ENCODE measurements at regions not wholly inside any gene's neighbourhood (a gene's known extent, or its start where the extent isn't known, plus 50 kb on each side); places are given as distances from the start of the nearest gene placed in this dataset.

DNA sequence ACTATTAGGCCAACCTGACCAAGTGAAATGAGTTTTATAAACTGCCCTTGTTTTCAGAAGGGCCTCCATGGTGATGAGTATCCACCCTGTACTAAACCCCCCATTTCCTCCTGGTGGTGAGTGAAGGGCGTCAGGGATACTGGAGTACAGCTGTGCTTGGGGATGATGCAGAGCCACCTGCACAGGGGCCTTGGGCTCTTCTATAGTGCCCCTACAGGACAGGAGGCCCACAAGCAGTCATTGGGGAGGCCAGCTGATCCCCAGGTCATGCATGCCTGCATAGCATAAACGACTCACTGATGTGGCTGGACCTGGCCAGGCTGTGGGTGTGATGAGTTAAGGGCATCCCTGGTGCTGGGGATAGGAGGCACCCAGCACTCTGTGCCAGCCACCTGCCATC is 114.1 kb upstream of the CELF2 start:
- DNase-seq, result no peak

DNA sequence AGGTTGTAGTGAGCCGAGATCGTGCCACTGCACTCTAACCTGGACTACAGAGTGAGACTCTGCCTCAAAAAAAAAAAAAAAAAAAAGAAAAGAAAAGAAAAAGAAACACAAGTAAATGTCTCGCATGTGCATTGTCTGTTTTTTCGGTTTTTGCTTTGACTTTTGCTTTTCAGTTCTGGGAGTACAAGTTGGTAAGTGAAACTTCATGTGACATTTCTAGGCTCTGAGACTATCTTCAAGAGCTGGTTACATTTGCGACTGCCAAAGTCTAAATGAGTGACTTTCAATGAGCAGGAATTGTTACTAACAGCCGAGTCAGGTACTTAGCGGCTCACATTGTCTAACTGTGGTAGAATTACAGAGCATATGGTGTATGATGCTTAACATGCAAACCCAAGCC is 107.0 kb upstream of the CELF2 start:
- no peak for DNase-seq

DNA sequence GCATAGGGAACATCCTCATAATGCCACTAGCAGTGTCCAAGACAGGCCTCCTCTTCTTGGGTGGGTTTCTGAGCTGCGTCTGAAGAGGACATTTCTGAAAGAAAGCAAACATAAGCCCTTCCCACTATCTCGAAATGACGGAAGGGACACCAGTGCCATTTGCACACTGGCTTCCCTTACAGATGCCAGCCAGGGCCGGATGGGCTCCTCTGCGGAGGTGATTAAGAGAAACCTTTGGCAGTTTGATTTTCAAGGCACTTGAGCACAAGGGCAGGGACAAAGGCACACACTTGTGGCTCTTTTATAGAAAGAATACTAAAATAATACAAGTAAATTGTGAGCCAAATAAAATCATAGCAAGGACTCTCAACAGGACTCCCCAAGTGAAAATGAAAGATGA is 106.6 kb upstream of the CELF2 start:
- DNase-seq, result no peak

DNA sequence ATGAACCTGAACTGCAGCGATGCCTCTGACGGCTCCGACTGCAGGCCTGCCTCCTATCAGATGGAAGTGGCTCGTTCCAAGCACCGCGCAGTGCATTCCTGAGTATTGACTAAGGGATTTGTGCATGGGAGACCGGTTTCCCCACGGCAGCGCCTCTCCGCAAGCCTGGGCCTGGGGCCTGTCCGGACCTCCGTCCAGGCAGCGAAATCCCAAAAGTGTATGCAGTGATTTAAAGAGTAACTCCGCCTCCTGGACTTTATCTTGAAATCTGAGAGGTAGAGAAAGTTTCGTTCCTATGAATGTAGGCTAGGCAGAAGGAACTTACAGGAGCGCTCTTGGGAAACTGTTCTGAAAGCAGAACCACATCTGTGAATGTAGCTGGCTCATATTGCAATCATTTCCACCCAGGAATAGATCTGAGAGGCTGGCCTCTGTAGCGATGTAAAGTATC is 106.2 kb upstream of the CELF2 start:
- DNase-seq, result peak in 25 of 58 donors; percentile 1 to 53 (median 10)

DNA sequence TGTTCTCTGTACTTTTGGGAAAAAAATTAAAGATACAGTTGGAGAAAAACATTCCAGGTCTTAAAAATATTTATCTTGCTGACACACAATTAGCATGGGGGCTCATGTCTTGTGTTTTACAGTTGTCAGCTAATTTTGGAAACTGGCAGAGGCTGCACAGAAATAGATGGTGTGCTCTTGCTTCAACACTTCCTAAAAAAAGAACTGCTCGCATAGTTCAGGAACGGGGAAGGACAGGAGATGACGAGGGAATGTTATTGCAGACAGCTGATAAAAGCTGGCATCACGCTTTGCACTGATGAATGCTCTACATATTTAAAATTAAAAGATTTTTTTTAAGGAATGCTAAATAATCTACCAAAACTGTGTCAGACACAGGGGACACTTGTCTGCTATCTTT is 103.5 kb upstream of the CELF2 start:
- DNase-seq, result peak in 3 of 58 donors; percentile 18 to 32 (median 20)

DNA sequence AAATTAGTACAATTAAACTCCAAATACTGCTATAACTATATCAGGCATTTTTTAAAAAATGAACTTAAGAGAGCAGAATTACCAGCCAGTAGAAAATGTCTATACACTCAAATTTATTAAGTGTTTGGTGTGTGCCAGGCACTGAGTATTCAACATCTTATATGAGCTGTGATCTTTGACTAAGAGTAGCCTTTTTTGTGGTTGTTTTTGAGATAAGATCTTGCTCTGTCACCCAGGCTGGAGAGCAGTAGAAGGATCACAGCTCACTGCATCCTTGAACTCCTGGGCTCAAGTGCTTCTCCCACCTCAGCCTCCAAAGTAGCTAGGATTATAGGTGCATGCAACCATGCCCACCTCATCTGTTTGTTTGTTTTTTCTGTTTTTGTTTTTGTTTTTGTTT is 102.5 kb upstream of the CELF2 start:
- no peak for DNase-seq

DNA sequence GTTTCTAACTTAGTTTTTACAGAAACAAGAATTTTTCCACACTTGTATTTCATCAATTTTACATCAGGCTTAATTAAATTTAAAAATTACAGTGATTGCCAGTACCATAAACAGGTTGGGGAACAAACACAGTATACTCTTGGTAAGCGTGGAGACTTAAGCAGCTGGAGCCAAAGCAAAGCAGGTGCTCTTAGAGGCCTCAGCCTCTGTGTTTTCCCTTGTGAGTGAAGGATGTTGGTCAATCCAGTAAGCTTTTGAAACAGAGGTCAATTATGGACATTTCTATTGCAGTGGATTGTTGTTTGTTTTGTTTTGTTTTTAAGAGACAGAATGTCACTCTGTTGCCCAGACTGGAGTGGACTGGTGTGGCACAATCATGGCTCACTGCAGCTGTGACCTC is 100.6 kb upstream of the CELF2 start:
- no peak for DNase-seq

DNA sequence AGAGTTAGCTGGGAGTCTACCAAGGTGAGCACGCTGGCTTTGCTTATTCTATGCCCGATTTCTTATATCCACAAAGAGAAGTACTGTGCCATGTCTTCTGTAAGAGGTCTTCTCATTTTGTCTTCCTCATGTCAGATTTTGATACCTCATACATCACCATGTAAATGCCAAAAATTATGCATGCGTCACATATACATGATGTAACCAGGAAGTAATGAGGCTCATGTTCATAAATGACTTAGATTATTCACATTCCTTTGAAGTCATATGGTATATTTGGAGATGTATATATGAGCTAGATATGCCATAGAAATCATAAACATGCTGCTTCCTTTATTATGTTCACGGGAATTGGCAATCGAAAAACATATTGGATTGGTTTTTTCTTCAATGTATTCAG is 97.7 kb upstream of the CELF2 start:
- no peak for DNase-seq

DNA sequence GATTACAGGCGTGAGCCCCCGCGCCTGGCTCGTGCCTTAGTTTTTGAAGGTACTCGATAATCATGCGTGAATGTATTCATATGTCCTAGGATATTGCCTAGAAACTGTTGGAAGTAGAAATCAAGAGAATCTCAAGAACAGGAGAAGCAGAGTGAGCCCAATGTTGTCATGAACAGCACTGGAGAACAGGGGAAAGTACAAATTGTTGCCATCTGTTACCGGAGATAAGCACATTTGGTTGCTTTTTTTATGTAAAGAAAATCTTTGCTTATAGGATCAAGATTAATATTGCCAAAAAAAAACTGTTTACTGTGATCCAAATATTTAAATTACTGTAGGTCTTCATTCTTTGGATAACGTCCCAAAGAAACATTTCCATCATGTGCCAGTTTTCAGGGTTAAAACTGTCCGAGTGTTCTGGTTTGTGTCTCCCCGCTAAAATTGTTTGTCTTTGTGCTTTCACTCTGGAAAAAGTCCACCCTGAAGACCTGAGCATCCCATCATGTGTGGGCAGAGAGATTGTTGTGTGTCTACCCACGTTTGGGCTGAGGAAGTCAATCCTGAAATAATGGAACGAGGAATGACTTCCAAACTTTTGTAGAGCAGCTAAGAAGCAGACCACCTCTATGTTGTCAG is 95.7 kb upstream of the CELF2 start:
- DNase-seq, result no peak

DNA sequence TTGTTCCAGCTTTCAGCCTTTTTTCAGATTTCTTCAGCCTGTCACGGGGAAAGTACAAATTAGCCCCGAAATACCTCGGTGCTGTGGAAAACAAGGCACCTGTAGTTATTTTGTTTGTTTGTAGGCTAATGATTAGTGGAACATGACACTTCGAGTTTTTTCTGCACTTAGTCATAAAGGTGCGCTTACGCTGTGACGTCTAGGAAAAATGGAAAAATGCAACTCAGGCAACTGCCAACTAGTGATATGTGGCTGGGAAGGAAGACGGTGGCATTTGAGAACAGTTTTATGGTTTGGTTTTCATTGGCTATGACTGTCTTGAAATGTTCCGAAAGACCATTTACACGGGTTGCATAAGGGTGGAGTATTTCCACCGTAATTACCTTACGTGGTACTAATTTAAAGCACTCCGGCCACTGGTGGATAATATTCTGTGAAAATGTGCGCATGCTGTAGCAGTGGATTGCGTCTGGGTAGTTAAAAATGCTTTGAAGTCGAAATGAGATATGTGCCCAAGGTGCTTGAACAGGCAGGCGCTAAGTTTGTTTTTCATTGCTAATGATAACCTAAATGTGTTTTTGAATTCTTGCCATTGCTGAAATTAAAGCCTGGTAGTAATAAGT is 94.5 kb upstream of the CELF2 start:
- DNase-seq, result no peak

DNA sequence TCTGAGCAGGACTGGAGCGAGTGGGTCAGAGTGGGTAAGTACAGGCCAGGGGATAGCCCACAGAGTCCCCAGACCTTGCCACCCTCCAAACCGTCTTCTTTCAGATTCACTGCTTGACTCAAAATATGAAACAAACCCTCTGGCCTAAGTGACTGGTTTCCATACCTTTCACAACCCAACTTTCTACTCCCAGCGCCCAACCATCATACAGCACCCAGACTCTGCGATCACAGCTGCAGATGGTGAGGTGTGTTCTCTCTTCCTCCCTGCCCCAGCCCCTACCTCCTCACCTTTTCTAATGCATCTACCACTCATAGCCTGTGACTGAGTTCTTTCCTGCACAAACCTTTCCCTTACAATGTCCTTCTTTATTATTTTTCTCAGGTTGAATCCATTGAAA is 92.0 kb upstream of the CELF2 start:
- no peak for DNase-seq

DNA sequence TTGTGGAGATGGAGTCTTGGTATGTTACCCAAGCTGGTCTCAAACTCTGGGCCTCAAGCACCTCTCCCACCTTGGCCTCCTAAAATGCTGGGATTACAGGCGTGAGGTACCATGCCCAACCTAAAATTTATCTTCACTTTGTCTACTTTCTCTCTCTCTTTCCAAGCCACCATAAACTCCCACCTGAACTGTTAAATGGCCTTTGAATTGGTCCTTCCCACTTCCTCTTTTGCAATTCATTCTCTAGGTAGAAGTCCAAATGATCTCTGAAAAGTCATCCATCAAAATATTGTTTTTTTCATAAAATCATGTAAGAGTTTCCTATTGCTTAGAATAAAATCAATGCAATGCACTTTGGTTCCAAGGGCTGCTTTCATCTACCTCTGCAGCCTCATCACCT is 90.1 kb upstream of the CELF2 start:
- DNase-seq, result no peak

DNA sequence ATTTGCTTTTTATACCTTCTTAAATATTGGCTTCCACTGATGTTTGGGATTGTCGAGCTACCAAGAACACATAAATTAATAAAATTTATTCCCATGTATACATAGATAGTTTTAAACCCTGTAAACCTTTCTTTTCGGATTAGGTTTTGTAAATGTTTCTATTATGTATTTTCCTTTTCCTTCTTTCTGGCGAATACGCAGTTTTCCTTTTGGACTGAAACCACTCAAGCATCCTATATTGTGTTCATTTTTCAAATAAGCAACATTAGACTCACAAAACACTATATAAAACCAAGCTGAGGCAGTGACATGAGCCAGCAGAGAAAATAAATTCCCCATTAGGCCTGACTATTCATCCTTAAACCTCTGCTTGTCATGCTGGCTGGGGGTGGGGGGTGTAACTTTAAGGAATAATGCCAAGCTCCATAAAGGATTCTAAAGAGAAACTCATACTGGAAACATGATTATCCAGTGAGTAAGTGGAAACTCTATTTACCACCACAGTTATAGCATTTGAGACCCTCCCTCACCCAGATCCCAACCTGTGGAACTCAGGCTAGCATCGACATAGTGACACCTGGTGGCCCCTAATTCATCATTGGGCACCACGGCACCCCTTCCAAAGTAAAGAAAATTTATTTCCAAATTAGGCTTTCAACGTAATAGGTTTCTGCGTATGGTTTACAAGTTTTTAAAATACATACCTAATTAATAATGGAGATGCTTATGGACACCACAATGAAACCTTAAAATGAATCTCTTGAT is 86.5 kb upstream of the CELF2 start:
- no peak for DNase-seq

DNA sequence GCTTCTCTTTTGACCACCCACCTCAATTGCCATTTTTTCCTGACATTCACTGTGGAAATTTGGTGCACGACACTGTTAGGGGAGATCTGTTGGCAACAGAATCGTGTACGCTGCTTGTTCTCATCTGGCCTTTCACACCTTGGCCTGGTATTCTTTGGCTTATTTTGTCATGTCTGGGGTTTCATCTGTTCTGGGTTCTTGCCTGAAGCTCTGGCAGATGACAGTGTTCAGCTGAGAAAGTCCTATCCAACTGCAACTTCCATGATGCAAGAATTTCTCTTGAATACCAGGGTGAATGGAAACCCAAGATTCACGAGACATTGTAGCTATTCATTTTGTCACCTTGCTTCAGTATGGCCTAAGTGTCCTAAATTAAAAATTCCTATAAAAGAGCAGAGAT is 82.6 kb upstream of the CELF2 start:
- no peak for DNase-seq

DNA sequence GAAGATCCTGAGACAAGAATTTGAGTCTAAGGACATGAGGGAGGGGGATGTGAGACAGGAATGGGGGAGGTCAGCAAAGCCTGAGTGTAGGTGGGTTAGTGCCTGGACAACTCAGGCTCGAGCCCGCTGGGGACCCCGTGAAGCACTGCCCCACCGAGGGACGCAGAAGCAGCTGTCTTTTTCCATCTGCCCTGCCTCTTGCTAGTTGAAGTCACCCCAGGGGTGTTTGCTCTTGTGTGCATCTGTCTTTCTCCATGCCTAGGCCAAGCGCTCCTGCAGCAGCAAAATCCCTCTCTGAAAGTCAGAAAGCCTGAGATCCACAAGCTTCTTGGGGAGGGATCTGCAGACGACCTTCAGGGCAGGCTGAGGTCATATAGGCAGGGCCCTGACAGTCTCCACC is 79.0 kb upstream of the CELF2 start:
- DNase-seq, result no peak

DNA sequence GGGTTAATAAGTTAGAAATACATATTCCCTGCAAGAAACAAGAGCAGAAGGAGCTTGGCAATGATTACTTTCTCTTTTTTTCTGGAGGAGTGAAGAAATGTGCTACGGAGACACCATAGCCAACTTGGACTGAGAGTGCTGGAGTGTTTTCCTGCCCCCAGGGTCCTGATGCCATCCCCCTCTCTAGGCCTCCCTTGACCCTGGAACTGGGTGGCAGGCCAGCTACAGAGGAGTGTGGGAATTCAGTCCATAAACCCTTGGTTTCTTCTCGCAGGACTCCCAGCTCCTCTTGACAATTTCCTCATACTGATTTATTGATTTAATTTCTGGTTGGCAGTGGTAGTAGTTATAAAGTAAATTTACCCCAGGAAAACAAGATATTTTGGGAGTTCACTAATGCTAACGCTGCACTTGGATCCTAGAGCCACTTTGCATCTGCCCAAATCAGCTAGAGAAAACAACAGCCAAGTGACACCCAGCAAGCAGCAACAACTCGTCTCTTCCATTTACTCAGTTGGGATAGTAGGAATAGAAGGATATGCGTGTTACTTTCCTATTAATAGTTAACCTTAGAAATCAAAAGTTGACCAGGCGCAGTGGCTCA is 76.4 kb upstream of the CELF2 start:
- DNase-seq, result no peak

DNA sequence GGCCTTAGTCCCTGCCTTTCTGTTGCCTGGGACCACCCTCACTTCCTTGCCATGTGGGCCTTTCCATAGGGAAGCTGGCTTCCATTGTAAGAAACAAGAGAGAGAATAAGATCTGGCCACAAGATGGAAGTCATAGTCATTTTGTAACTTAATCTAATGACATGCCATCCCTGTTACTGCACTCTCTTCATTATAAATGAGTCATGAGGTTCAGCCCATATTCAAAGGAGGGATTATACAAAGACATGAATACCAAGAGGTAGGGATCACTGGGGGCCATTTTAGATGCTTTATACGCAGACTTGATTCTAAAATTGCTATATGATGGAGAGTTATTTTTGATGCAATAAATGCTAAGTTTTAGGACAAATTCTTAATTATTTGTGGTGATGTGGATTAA is 75.2 kb upstream of the CELF2 start:
- DNase-seq, result no peak

DNA sequence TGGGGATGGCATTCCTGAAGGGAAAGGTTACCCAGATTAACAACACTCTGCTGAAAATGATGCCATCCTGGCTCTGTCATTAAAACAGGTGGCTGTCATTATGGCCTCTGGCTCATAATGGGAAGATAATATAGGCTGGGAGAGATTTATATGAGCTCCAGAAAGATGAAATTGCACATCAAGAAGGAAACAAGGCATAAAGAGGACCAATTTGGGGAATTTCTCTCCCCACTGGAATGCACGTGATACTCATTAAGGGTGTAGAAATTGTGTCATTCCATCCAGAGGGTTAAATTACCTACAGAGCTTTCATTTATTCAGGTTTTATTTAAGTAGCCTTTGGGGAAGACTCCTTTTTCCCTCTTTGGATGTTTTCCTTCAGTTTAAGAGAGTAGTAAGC is 71.6 kb upstream of the CELF2 start:
- DNase-seq, result no peak

DNA sequence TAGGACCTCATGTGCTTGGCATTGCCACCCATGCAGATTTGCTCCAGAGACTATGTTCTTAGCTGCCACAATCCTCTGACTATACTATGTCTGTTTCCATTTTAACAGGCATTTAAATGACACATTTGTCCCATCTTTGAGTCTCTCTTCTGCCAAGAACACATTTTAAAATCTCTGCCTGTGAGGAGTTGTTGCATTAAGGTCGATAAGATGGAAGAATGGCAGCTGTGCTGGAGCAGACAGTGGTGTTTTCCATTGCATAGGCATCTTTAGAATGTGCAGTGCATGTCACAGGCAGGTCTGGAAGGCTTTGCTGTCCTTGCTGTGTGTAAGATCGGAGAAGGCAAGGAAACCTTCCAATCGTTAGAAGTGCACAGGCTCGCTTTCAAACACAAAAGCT is 70.9 kb upstream of the CELF2 start:
- DNase-seq, result no peak

DNA sequence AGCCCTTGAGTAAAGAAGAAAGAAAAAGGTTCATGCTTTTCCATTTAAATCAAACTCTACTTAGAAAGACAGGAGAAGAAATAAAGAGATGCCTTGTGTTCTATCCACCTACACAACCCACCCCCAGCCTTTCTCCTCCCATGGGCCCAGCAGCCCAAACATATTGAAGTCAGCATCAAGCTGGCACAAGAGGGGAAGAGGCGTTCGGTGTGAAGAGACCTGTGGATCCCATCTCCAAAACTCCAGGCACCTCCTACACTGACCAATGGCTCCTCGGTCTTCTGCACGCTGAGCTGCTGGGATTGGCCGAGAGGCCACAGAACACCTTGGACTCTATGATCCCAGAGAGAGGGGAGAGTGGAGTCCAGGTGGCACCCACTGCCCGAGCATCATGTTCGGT is 66.0 kb upstream of the CELF2 start:
- peak in 15 of 58 donors; percentile 1 to 46 (median 10) for DNase-seq

DNA sequence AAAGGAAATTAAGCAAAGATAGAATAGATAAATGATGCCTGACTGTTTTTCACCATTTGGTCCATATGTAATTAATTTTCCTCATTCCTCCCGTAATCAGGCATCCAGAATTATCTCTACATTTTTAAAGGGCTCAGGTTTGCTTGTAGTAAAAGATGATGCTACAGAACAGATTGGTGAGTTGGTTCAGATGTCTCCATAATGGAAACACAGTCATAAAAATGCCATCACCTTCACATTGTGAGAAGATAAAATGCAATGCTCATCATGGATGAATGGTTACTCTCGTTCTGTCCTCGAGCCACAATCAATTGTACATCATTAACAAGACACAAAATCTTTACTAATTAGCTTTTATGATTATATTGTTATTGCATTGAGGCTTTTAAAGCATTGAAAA is 64.9 kb upstream of the CELF2 start:
- DNase-seq, result no peak
